ENCODE measurements at regions not wholly inside any gene's neighbourhood (a gene's known extent, or its start where the extent isn't known, plus 50 kb on each side); places are given as distances from the start of the nearest gene placed in this dataset.

GRCh38 chr7:25594728-25595127 lies 366.4 kb upstream of the NPVF start:
- no peak overlapping the region for H2AFZ ChIP-seq (ENCODE audit: low read depth, low read length, poor library complexity, severe bottlenecking)
- no peaks in the 10 kb centered on the region for H3K9me3 ChIP-seq (ENCODE audit: control insufficient read depth in 1 of 2, insufficient read depth in 1 of 2, low read depth in 1 of 2, low read length in 2 of 2)
- intact Hi-C loops (cut with micrococcal nuclease): no loop called here
- no peaks in the 10 kb centered on the region for H3K79me2 ChIP-seq (ENCODE audit: insufficient read depth, low read length)
- ChIA-PET POLR2A (no interaction called here), CTCF (no interaction called here), RAD21 (ENCODE audit: low non-redundant PET in 1 of 2, low total read pairs in 2 of 2, uncharacterized antibody in 2 of 2, unreplicated experiment in 2 of 2) (no interaction called here)
- no peak overlapping the region for H3K9ac ChIP-seq (ENCODE audit: low read length)
- H4K20me1 ChIP-seq (ENCODE audit: insufficient read depth): no peaks in the 10 kb centered on the region
- no peak overlapping the region for H3K27ac ChIP-seq (ENCODE audit: low read depth, low read length)
- H3K36me3 ChIP-seq (ENCODE audit: control insufficient read depth in 1 of 2, insufficient read depth in 2 of 2, low read length in 2 of 2): no peaks in the 10 kb centered on the region
- ATAC-seq: no peak
- no TSS peak for BruUV-seq (replicated peaks)
- no peak overlapping the region for H3K4me3 ChIP-seq (replicated peaks in 1 of 2; ENCODE audit: low read depth in 1 of 2, low read length in 2 of 2)
- H3K4me1 ChIP-seq (ENCODE audit: control insufficient read depth in 1 of 2, insufficient read depth in 2 of 2, low read length in 2 of 2): no peaks in the 10 kb centered on the region
- H3K4me2 ChIP-seq (ENCODE audit: low read length): no peak overlapping the region
- H3K27me3 ChIP-seq (ENCODE audit: insufficient read depth, low read length): peaks cover 41% of the 10 kb centered on the region
- TF ChIP-seq POLR2A (IDR thresholded peaks at IDR 0.05; ENCODE audit: borderline replicate concordance, extremely low read depth, insufficient read depth, insufficient read length) (no peak), CTCF (IDR thresholded peaks at IDR 0.05 in 2 of 3, conservative IDR thresholded peaks at IDR 0.05 in 1 of 3; ENCODE audit: borderline replicate concordance in 1 of 3, insufficient read depth in 1 of 3, low read depth in 2 of 3, low read length in 2 of 3) (no peak), SP1 (IDR thresholded peaks at IDR 0.05; ENCODE audit: low read depth) (no peak), YY1 (IDR thresholded peaks at IDR 0.05; ENCODE audit: extremely low read depth, insufficient replicate concordance, low read depth, low read length) (no peak), SRF (IDR thresholded peaks at IDR 0.05; ENCODE audit: low read depth) (no peak), EZH2 (IDR thresholded peaks at IDR 0.05) (no peak), CEBPB (IDR thresholded peaks at IDR 0.05; ENCODE audit: low read depth) (no peak), SIN3A (IDR thresholded peaks at IDR 0.05; ENCODE audit: low read depth) (no peak), TCF7L2 (IDR thresholded peaks at IDR 0.05; ENCODE audit: borderline replicate concordance, extremely low read depth, insufficient read depth, insufficient read length) (no peak), ELF1 (IDR thresholded peaks at IDR 0.05; ENCODE audit: borderline replicate concordance, low read depth) (no peak), CBX3 (IDR thresholded peaks at IDR 0.05; ENCODE audit: low read depth) (no peak)
- no peaks in the 10 kb centered on the region for H3K9me2 ChIP-seq (ENCODE audit: insufficient read depth)
- no peak for DNase-seq (ENCODE audit: low read depth, low spot score)

Data from HCT116 (cell line).